ENCODE measurements at regions not wholly inside any gene's neighbourhood (a gene's known extent, or its start where the extent isn't known, plus 50 kb on each side); places are given as distances from the start of the nearest gene placed in this dataset.

GRCh38 chr11:98701541-98701940 lies 319.2 kb upstream of the CNTN5 start:
- Histone ChIP-seq H3K4me1 (no peaks in the 10 kb centered on the region), H3K4me3 (replicated peaks in 1 of 3) (no peak overlapping the region), H3K27me3 (no peaks in the 10 kb centered on the region), H3K36me3 (no peaks in the 10 kb centered on the region), H3K9me3 (no peaks in the 10 kb centered on the region), H3K27ac (no peak overlapping the region)
- no peak for TF ChIP-seq POLR2A (IDR thresholded peaks at IDR 0.05)
- TF ChIP-seq, protein P1, sequence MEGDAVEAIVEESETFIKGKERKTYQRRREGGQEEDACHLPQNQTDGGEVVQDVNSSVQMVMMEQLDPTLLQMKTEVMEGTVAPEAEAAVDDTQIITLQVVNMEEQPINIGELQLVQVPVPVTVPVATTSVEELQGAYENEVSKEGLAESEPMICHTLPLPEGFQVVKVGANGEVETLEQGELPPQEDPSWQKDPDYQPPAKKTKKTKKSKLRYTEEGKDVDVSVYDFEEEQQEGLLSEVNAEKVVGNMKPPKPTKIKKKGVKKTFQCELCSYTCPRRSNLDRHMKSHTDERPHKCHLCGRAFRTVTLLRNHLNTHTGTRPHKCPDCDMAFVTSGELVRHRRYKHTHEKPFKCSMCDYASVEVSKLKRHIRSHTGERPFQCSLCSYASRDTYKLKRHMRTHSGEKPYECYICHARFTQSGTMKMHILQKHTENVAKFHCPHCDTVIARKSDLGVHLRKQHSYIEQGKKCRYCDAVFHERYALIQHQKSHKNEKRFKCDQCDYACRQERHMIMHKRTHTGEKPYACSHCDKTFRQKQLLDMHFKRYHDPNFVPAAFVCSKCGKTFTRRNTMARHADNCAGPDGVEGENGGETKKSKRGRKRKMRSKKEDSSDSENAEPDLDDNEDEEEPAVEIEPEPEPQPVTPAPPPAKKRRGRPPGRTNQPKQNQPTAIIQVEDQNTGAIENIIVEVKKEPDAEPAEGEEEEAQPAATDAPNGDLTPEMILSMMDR (IDR thresholded peaks at IDR 0.05): no peak
- no peak for DNase-seq
- 90 to 97% methylated on average over 1 of the region's 1 CpG for WGBS, 2 donors
- intact Hi-C loops (cut with DNase I): no loop called here

- Histone ChIP-seq H3K4me1 (no peaks in the 10 kb centered on the region), H3K27ac (no peak overlapping the region), H3K27me3 (no peaks in the 10 kb centered on the region), H3K36me3 (no peaks in the 10 kb centered on the region), H3K9me3 (no peaks in the 10 kb centered on the region), H3K4me3 (replicated peaks in 1 of 3) (no peak overlapping the region)
- no peak for TF ChIP-seq POLR2A (IDR thresholded peaks at IDR 0.05)
- TF ChIP-seq, protein P1 (IDR thresholded peaks at IDR 0.05): no peak
- no peak for DNase-seq
- 79 to 80% methylated on average over 4 of the region's 4 CpGs for WGBS, 2 donors
- intact Hi-C loops (cut with DNase I): no loop called here
Measured at GRCh38 chr11:98703779-98704556, 316.8 kb upstream of the CNTN5 start.

- no peak overlapping the region for H3K4me3 ChIP-seq (replicated peaks in 1 of 3)
- intact Hi-C loops (cut with DNase I): no loop called here
- peaks cover 9 to 10% of the 10 kb centered on the region in 2 donors for H3K4me1 ChIP-seq
- no peak for TF ChIP-seq POLR2A (IDR thresholded peaks at IDR 0.05)
- TF ChIP-seq, protein P1 (IDR thresholded peaks at IDR 0.05): no peak
- H3K9me3 ChIP-seq: no peaks in the 10 kb centered on the region
- H3K27me3 ChIP-seq: no peaks in the 10 kb centered on the region
- no peak for DNase-seq
- H3K27ac ChIP-seq: no peak overlapping the region
- H3K36me3 ChIP-seq: no peaks in the 10 kb centered on the region
Measured at GRCh38 chr11:98710026-98710425, 310.7 kb upstream of the CNTN5 start.

GRCh38 chr11:98710986-98711385 lies 309.8 kb upstream of the CNTN5 start:
- peak overlapping the region in 1 of 3 donors; percentile 29 for H3K27ac ChIP-seq
- no peaks in the 10 kb centered on the region for H3K36me3 ChIP-seq
- TF ChIP-seq, protein P1 (IDR thresholded peaks at IDR 0.05): no peak
- TF ChIP-seq POLR2A (IDR thresholded peaks at IDR 0.05): no peak
- no peaks in the 10 kb centered on the region for H3K9me3 ChIP-seq
- peaks cover 9 to 10% of the 10 kb centered on the region in 2 donors for H3K4me1 ChIP-seq
- WGBS, 2 donors: 8 to 16% methylated on average over 5 of the region's 5 CpGs
- intact Hi-C loops (cut with DNase I): no loop called here
- H3K27me3 ChIP-seq: no peaks in the 10 kb centered on the region
- peak; percentile 78 to 83 for DNase-seq
- no peak overlapping the region for H3K4me3 ChIP-seq (replicated peaks in 1 of 3)

DNA sequence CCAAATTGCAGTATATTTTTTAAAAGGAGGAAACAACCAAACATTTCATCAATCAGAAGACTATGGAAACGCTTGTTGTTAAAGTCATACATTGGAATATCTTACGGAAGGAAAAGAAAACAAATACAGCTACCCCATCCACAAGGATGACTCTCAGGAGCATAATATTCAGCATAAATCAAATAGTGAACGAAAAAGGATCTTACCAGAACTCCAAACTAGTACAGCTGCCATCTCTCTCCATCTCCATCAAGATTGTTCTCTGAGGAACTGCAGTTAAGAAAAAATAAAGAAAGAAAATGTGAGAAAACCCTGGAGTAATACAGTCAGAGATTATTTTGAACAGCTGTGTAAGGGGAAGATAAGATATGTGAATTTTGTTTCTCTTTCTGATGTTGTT lies 299.8 kb upstream of the CNTN5 start:
- no peaks in the 10 kb centered on the region for H3K9me3 ChIP-seq
- no peak overlapping the region for H3K27ac ChIP-seq
- no peak overlapping the region for H3K4me3 ChIP-seq (replicated peaks in 1 of 3)
- WGBS, 2 donors: 74% methylated on average over 3 of the region's 3 CpGs
- no peaks in the 10 kb centered on the region for H3K4me1 ChIP-seq
- H3K27me3 ChIP-seq: no peaks in the 10 kb centered on the region
- H3K36me3 ChIP-seq: no peaks in the 10 kb centered on the region
- intact Hi-C loops (cut with DNase I): no loop called here
- DNase-seq: no peak
- no peak for TF ChIP-seq POLR2A (IDR thresholded peaks at IDR 0.05)
- TF ChIP-seq, protein P1 (IDR thresholded peaks at IDR 0.05): no peak
